B cell (primary cell): ENCODE measurements at regions not wholly inside any gene's neighbourhood (a gene's known extent, or its start where the extent isn't known, plus 50 kb on each side); places are given as distances from the start of the nearest gene placed in this dataset.

Experiments used
- ATAC-seq: fragments of 200-7000 bp; cut with Tn5 transposase; one replicate; pipeline ENCODE4 v1.10.0; 2021; ENCODE audit warnings: low read depth, mild to moderate bottlenecking, moderate number of reproducible peaks, moderate library complexity
- CTCF ChIA-PET: fragments of 350-600 bp; sonication (Branson Sonifier 250); formaldehyde crosslinking; loops from one replicate; lab custom pipeline; 2021; ENCODE audit warnings: antibody characterized with exemption, inconsistent platforms; lab: Charles Lee
- POLR2A ChIA-PET: fragments of 350-600 bp; sonication (Branson Sonifier 250); formaldehyde crosslinking; loops from one replicate; lab custom pipeline; 2021; ENCODE audit warnings: antibody characterized with exemption; lab: Charles Lee
- DNase-seq: peaks from one replicate; pipeline ENCODE4 v3.0.0; 2013
- H2AFZ ChIP-seq: 2 replicates; pipeline ENCODE4 v1.6.1; 2012; ENCODE audit warnings: mild to moderate bottlenecking, low read depth, low read length; ENCODE audit not compliant: insufficient read depth, poor library complexity, severe bottlenecking
- H3K27ac ChIP-seq, 2 donors: 1 replicate in 1 of 2; 2 replicates in 1 of 2; pipeline ENCODE4 v1.5.1; 2012 to 2013; ENCODE audit warnings: low read length in 2 of 2, mild to moderate bottlenecking in 2 of 2, moderate library complexity in 1 of 2
- H3K27me3 ChIP-seq, 4 experiments: fragments of 200-600 bp in 1 of 4; sonication (generic) in 1 of 4; replicated peaks in 1 of 4; 1 replicate in 2 of 4; 2 replicates in 2 of 4; pipeline versions ENCODE4 v1.6.1 to v1.7.0; 2013 to 2016; ENCODE audit warnings: low read length in 3 of 4, mild to moderate bottlenecking in 2 of 4, mixed read lengths in 1 of 4, moderate library complexity in 1 of 4; ENCODE audit not compliant: insufficient read depth in 4 of 4, control insufficient read depth in 3 of 4; ENCODE audit errors: control extremely low read depth in 1 of 4
- H3K36me3 ChIP-seq, 2 experiments: replicated peaks in 1 of 2; 1 replicate in 1 of 2; 2 replicates in 1 of 2; pipeline versions ENCODE4 v1.6.1 to v1.7.1; 2013; ENCODE audit warnings: low read length in 1 of 2; ENCODE audit not compliant: insufficient read depth in 2 of 2, control insufficient read depth in 1 of 2; ENCODE audit errors: control extremely low read depth in 1 of 2, extremely low read depth in 1 of 2
- H3K4me1 ChIP-seq, 2 donors: fragments of 200-600 bp in 1 of 2; sonication (generic) in 1 of 2; 1 replicate in 1 of 2; 2 replicates in 1 of 2; pipeline versions ENCODE4 v1.5.1 to v1.6.1; 2013 to 2017; ENCODE audit warnings: low read length in 2 of 2; ENCODE audit not compliant: control insufficient read depth in 2 of 2, insufficient read depth in 2 of 2
- H3K4me2 ChIP-seq: replicated peaks from 2 replicates; pipeline ENCODE3; 2012; ENCODE audit warnings: mild to moderate bottlenecking, low read depth, low read length; ENCODE audit not compliant: poor library complexity, severe bottlenecking
- H3K4me3 ChIP-seq, 5 experiments: fragments of 200-600 bp in 1 of 5; sonication (generic) in 1 of 5; 1 replicate in 3 of 5; 2 replicates in 2 of 5; pipeline versions ENCODE4 v1.5.1 to v1.7.0; 2011 to 2016; ENCODE audit warnings: low read length in 4 of 5, mild to moderate bottlenecking in 4 of 5, low read depth in 2 of 5, control low read depth in 1 of 5, moderate library complexity in 1 of 5; ENCODE audit not compliant: insufficient read depth in 1 of 5; ENCODE audit errors: control extremely low read depth in 1 of 5, extremely low read depth in 1 of 5
- H3K79me2 ChIP-seq: fragments of 200-600 bp; sonication (generic); one replicate; pipeline ENCODE4 v1.6.0; 2016; ENCODE audit warnings: low read length; ENCODE audit not compliant: control insufficient read depth, insufficient read depth
- H3K9ac ChIP-seq: fragments of 200-600 bp; sonication (generic); 2 replicates; pipeline ENCODE4 v1.6.1; 2017; ENCODE audit warnings: mild to moderate bottlenecking, low read length, moderate library complexity
- H3K9me3 ChIP-seq, 3 donors: one replicate each; pipeline versions ENCODE4 v1.6.1 to v1.7.1; 2013; ENCODE audit warnings: low read length in 2 of 3; ENCODE audit not compliant: control insufficient read depth in 2 of 3, insufficient read depth in 1 of 3; ENCODE audit errors: control extremely low read depth in 1 of 3
- H4K20me1 ChIP-seq: 2 replicates; pipeline ENCODE4 v1.6.0; 2012; ENCODE audit warnings: mild to moderate bottlenecking, low read length; ENCODE audit not compliant: insufficient read depth, control insufficient read depth, poor library complexity, severe bottlenecking
- H3K27ac Mint-ChIP-seq: one replicate; pipeline ENCODE4 v1.8.0; 2021; ENCODE audit warnings: mixed read lengths
- H3K27me3 Mint-ChIP-seq: one replicate; pipeline ENCODE4 v1.8.0; 2021; ENCODE audit warnings: mixed read lengths
- H3K4me1 Mint-ChIP-seq: one replicate; pipeline ENCODE4 v1.8.0; 2021; ENCODE audit warnings: mixed read lengths
- H3K4me3 Mint-ChIP-seq: one replicate; pipeline ENCODE4 v1.8.0; 2021; ENCODE audit warnings: mixed read lengths
- H3K9me3 Mint-ChIP-seq: one replicate; pipeline ENCODE4 v1.8.0; 2022; ENCODE audit warnings: mixed read lengths; ENCODE audit not compliant: insufficient read depth
- CTCF ChIP-seq: fragments of 200-600 bp; IDR thresholded peaks from one replicate; pipeline ENCODE4 v1.8.0; 2022; ENCODE audit warnings: antibody characterized with exemption, mild to moderate bottlenecking
- EZH2 ChIP-seq: IDR thresholded peaks from 2 replicates; pipeline ENCODE4 v1.6.1; 2012; ENCODE audit warnings: borderline replicate concordance, low read depth, mild to moderate bottlenecking, moderate library complexity, low read length; ENCODE audit not compliant: insufficient read depth, poor library complexity, severe bottlenecking
- WGBS: methylation state at CpG from one replicate; pipeline ENCODE4 v1.1.5; 2013; ENCODE audit warnings: missing lambda C conversion rate; ENCODE audit not compliant: insufficient coverage; 5-methylcytosine and 5-hydroxymethylcytosine counted together
- intact Hi-C: fragments of 100-400 bp; cut with micrococcal nuclease; formaldehyde crosslinking; loops from one replicate; pipeline ENCODE4 v1.10.0; 2022

- no peaks in the 10 kb centered on the region for H3K4me1 ChIP-seq
- ATAC-seq (no peak), DNase-seq (no peak)
- no peaks in the 10 kb centered on the region for H3K4me1 Mint-ChIP-seq
- H2AFZ ChIP-seq, result no peak overlapping the region
- H3K27me3 Mint-ChIP-seq, result no peaks in the 10 kb centered on the region
- H4K20me1 ChIP-seq, result no peaks in the 10 kb centered on the region
- H3K79me2 ChIP-seq, result no peaks in the 10 kb centered on the region
- H3K27ac ChIP-seq, result no peak overlapping the region
- no peaks in the 10 kb centered on the region for H3K9me3 ChIP-seq
- WGBS, result 93% methylated on average over 3 of the region's 3 CpGs
- no peak overlapping the region for H3K4me2 ChIP-seq
- no peak overlapping the region for H3K4me3 ChIP-seq
- no peaks in the 10 kb centered on the region for H3K27me3 ChIP-seq
- no peak overlapping the region for H3K9ac ChIP-seq
- no peaks in the 10 kb centered on the region for H3K36me3 ChIP-seq
- CTCF ChIA-PET, result no interaction called here
- intact Hi-C loops, result no loop called here
- H3K9me3 Mint-ChIP-seq, result no peaks in the 10 kb centered on the region
- TF ChIP-seq EZH2 (no peak), CTCF (no peak)
- POLR2A ChIA-PET, result no interaction called here
- no peak overlapping the region for H3K4me3 Mint-ChIP-seq
- H3K27ac Mint-ChIP-seq, result no peak overlapping the region
Measured at GRCh38 chr11:15430381-15430780, 315.7 kb downstream of the INSC start.

- ATAC-seq (no peak), DNase-seq (no peak)
- H3K9ac ChIP-seq, result no peak overlapping the region
- H3K9me3 ChIP-seq, result no peaks in the 10 kb centered on the region
- H2AFZ ChIP-seq, result no peak overlapping the region
- H4K20me1 ChIP-seq, result no peaks in the 10 kb centered on the region
- H3K27me3 Mint-ChIP-seq, result no peaks in the 10 kb centered on the region
- POLR2A ChIA-PET, result no interaction called here
- H3K79me2 ChIP-seq, result no peaks in the 10 kb centered on the region
- H3K36me3 ChIP-seq, result no peaks in the 10 kb centered on the region
- no peaks in the 10 kb centered on the region for H3K4me1 ChIP-seq
- no peaks in the 10 kb centered on the region for H3K27me3 ChIP-seq
- intact Hi-C loops, result no loop called here
- H3K4me3 ChIP-seq, result no peak overlapping the region
- H3K9me3 Mint-ChIP-seq, result peaks cover 2% of the 10 kb centered on the region
- 67% methylated on average over 1 of the region's 3 CpGs for WGBS
- H3K27ac ChIP-seq, result no peak overlapping the region
- H3K4me2 ChIP-seq, result no peak overlapping the region
- H3K4me3 Mint-ChIP-seq, result no peak overlapping the region
- TF ChIP-seq CTCF (no peak), EZH2 (no peak)
- no peaks in the 10 kb centered on the region for H3K4me1 Mint-ChIP-seq
- no peak overlapping the region for H3K27ac Mint-ChIP-seq
- CTCF ChIA-PET, result no interaction called here
Measured at GRCh38 chr11:15434529-15434928, 319.8 kb downstream of the INSC start.
